HG03439 (cell line): ENCODE measurements at regions not wholly inside any gene's neighbourhood (a gene's known extent, or its start where the extent isn't known, plus 50 kb on each side); places are given as distances from the start of the nearest gene placed in this dataset.

ENCODE experiments used
- ATAC-seq: cut with Tn5 transposase; IDR thresholded peaks from one replicate; pipeline ENCODE4 v1.9.1; 2021; ENCODE audit warnings: mild to moderate bottlenecking, moderate library complexity; ENCODE audit not compliant: unreplicated experiment

DNA sequence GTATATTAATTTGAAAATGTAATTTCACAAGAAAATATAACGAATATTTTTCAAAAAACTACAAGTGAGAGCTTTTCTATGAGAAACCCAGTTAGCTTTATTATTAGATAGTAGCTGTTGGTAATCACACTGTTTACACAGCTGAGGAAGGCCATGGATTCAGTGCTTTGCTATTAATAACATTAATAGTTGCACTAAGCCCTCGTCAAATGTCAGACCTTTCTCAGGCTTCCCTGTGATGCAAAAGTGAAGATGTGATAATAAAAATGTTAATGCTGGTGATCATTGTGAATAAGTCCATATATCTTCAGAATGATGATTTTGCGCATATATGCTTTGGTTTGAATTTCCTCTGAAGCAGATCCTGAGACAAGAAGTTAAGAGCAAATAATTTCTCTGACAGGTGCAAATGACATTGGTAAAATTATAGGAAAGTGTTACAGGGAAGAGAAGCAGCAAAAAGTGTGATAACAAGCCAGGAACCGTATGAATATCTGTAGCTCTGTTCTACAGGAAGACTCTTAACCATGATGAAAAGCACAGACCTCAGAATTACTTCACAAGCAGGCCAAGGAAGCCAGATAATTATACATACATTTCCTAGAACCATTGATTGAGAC is 56.5 kb upstream of the CNTN6 start:
- ATAC-seq: no peak

DNA sequence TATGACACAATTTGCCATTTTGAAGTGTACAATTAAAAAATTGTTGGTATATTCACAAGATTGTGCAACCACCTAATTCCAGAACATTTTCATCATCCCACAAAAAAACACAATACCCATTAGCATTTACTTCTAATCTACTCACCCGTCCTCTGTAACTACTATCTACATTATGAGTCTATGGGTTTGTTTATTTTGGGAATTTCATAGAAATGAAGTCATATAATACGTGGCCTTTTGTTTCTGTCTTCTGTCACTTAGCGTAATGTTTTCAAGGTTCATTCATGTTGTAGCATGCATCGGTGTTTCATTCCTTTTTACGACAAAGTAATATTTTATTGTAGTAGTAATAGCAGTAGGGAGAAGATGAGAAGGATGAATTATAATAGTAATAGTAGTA is 55.2 kb upstream of the CNTN6 start:
- ATAC-seq: no peak
